HG03108 (cell line): ENCODE measurements at regions not wholly inside any gene's neighbourhood (a gene's known extent, or its start where the extent isn't known, plus 50 kb on each side); places are given as distances from the start of the nearest gene placed in this dataset.
"Not testable (repeated sequence)": the region's sequence is repeated elsewhere in the genome, so short reads cannot be mapped to it uniquely, and the experiment has no call there.

ENCODE experiments used
- ATAC-seq: cut with Tn5 transposase; IDR thresholded peaks from one replicate; pipeline ENCODE4 v1.9.1; 2021; ENCODE audit warnings: moderate library complexity; ENCODE audit not compliant: unreplicated experiment

GRCh38 chr14:37888234-37888633 lies 292.8 kb downstream of the TTC6 start:
- no peak for ATAC-seq

- no peak for ATAC-seq
Observed at GRCh38 chr14:37889087-37889486, 293.7 kb downstream of the TTC6 start.

- ATAC-seq: no peak
Observed at GRCh38 chr14:37890095-37890494, 294.7 kb downstream of the TTC6 start.

GRCh38 chr14:37891500-37891899 lies 296.1 kb downstream of the TTC6 start:
- ATAC-seq: not testable (repeated sequence)

GRCh38 chr14:37894463-37894862 lies 299.0 kb downstream of the TTC6 start:
- no peak for ATAC-seq

GRCh38 chr14:37899365-37899764 lies 303.9 kb downstream of the TTC6 start:
- no peak for ATAC-seq

- no peak for ATAC-seq
Observed at GRCh38 chr14:37900561-37900960, 305.1 kb downstream of the TTC6 start.

GRCh38 chr14:37901978-37902377 lies 305.7 kb upstream of the SSTR1 start:
- ATAC-seq: no peak

GRCh38 chr14:37903343-37904191 lies 304.1 kb upstream of the SSTR1 start:
- no peak for ATAC-seq

GRCh38 chr14:37924622-37925021 lies 283.1 kb upstream of the SSTR1 start:
- no peak for ATAC-seq

- no peak for ATAC-seq
Observed at GRCh38 chr14:37932008-37932407, 275.7 kb upstream of the SSTR1 start.

- no peak for ATAC-seq
Observed at GRCh38 chr14:37932481-37932880, 275.2 kb upstream of the SSTR1 start.

- no peak for ATAC-seq
Observed at GRCh38 chr14:37936971-37937370, 270.7 kb upstream of the SSTR1 start.

- no peak for ATAC-seq
Observed at GRCh38 chr14:37939442-37940028, 268.2 kb upstream of the SSTR1 start.

GRCh38 chr14:37945959-37946358 lies 261.7 kb upstream of the SSTR1 start:
- no peak for ATAC-seq

- no peak for ATAC-seq
Observed at GRCh38 chr14:37946819-37947218, 260.9 kb upstream of the SSTR1 start.

- ATAC-seq: no peak
Observed at GRCh38 chr14:37948266-37948665, 259.4 kb upstream of the SSTR1 start.

- ATAC-seq: no peak
Observed at GRCh38 chr14:37968664-37969240, 239.0 kb upstream of the SSTR1 start.

- no peak for ATAC-seq
Observed at GRCh38 chr14:37969511-37969979, 238.2 kb upstream of the SSTR1 start.

- ATAC-seq: no peak
Observed at GRCh38 chr14:37970696-37971095, 237.0 kb upstream of the SSTR1 start.

- no peak for ATAC-seq
Observed at GRCh38 chr14:37972941-37973887, 234.5 kb upstream of the SSTR1 start.
